HCT116 (cell line): ENCODE measurements at regions not wholly inside any gene's neighbourhood (a gene's known extent, or its start where the extent isn't known, plus 50 kb on each side); places are given as distances from the start of the nearest gene placed in this dataset.
"Not testable (repeated sequence)": the region's sequence is repeated elsewhere in the genome, so short reads cannot be mapped to it uniquely, and the experiment has no call there.

Experiments used
- ELF1 ChIP-seq: IDR thresholded peaks from 2 replicates; pipeline ENCODE4 v1.6.1; 2012; ENCODE audit warnings: low read depth, borderline replicate concordance
- EZH2 ChIP-seq: fragments of 200-600 bp; sonication (generic); IDR thresholded peaks from 2 replicates; pipeline ENCODE4 v1.6.1; 2017; ENCODE audit warnings: antibody characterized with exemption, mixed run types
- FOSL1 ChIP-seq: IDR thresholded peaks from 2 replicates; pipeline ENCODE4 v1.6.1; 2012; ENCODE audit warnings: low read depth
- JUND ChIP-seq: IDR thresholded peaks from 2 replicates; pipeline ENCODE4 v1.6.1; 2012
- MAX ChIP-seq: IDR thresholded peaks from 2 replicates; pipeline ENCODE4 v1.6.1; 2012
- POLR2A ChIP-seq: IDR thresholded peaks from 2 replicates; pipeline ENCODE4 v1.7.0; 2011; ENCODE audit warnings: borderline replicate concordance; ENCODE audit not compliant: insufficient read depth, insufficient read length; ENCODE audit errors: extremely low read depth
- POLR2AphosphoS5 ChIP-seq: IDR thresholded peaks from 2 replicates; pipeline ENCODE4 v1.6.1; 2011; ENCODE audit warnings: mild to moderate bottlenecking, low read depth, low read length, moderate library complexity
- RAD21 ChIP-seq: IDR thresholded peaks from 2 replicates; pipeline ENCODE4 v1.6.1; 2012; ENCODE audit warnings: low read depth, mild to moderate bottlenecking
- SIN3A ChIP-seq: IDR thresholded peaks from 2 replicates; pipeline ENCODE4 v1.6.1; 2012; ENCODE audit warnings: low read depth
- YY1 ChIP-seq: IDR thresholded peaks from 2 replicates; pipeline ENCODE4 v1.6.1; 2011; ENCODE audit warnings: low read length, low read depth, moderate library complexity, mild to moderate bottlenecking; ENCODE audit not compliant: insufficient replicate concordance; ENCODE audit errors: extremely low read depth
- ZFX ChIP-seq: fragments of 450-650 bp; IDR thresholded peaks from 2 replicates; pipeline ENCODE4 v1.6.1; 2017
- ZNF274 ChIP-seq: fragments of 200-500 bp; sonication (Bioruptor generic); IDR thresholded peaks from 2 replicates; pipeline ENCODE4 v1.6.1; 2014; ENCODE audit warnings: mild to moderate bottlenecking, low read depth, low read length, inconsistent platforms
- TF ChIP-seq, protein P1 (sequence below), 3 experiments: fragments of 200-600 bp in 1 of 3; sonication (generic) in 1 of 3; IDR thresholded peaks in 2 of 3; conservative IDR thresholded peaks in 1 of 3; 2 replicates each; pipeline ENCODE4 v1.5.1; 2012 to 2017; ENCODE audit warnings: low read depth in 2 of 3, low read length in 2 of 3, antibody characterized with exemption in 1 of 3, borderline replicate concordance in 1 of 3, control low read depth in 1 of 3, mild to moderate bottlenecking in 1 of 3, mixed read lengths in 1 of 3, mixed run types in 1 of 3, moderate library complexity in 1 of 3; ENCODE audit not compliant: insufficient read depth in 1 of 3

DNA sequence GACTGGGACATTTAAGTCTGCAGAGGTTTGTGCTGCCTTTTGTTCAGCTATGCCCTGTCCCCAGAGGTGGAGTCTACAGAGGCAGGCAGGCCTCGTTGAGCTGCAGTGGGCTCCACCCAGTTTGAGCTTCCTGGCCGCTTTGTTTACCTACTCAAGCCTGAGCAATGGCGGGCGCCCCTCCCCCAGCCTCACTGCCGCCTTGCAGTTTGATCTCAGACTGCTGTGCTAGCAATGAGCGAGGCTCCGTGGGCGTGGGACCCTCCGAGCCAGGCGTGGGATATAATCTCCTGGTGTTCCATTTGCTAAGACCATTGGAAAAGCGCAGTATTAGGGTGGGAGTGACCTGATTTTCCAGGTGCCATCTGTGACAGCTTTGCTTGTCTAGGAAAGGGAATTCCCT lies 296.7 kb downstream of the KLF13 start:
- TF ChIP-seq, protein P1, sequence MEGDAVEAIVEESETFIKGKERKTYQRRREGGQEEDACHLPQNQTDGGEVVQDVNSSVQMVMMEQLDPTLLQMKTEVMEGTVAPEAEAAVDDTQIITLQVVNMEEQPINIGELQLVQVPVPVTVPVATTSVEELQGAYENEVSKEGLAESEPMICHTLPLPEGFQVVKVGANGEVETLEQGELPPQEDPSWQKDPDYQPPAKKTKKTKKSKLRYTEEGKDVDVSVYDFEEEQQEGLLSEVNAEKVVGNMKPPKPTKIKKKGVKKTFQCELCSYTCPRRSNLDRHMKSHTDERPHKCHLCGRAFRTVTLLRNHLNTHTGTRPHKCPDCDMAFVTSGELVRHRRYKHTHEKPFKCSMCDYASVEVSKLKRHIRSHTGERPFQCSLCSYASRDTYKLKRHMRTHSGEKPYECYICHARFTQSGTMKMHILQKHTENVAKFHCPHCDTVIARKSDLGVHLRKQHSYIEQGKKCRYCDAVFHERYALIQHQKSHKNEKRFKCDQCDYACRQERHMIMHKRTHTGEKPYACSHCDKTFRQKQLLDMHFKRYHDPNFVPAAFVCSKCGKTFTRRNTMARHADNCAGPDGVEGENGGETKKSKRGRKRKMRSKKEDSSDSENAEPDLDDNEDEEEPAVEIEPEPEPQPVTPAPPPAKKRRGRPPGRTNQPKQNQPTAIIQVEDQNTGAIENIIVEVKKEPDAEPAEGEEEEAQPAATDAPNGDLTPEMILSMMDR (IDR thresholded peaks at IDR 0.05 in 2 of 3, conservative IDR thresholded peaks at IDR 0.05 in 1 of 3; ENCODE audit: borderline replicate concordance in 1 of 3, insufficient read depth in 1 of 3, low read depth in 2 of 3, low read length in 2 of 3) = not testable (repeated sequence)
- not testable (repeated sequence) for TF ChIP-seq JUND, POLR2A, MAX, POLR2AphosphoS5, ELF1, SIN3A, ZFX, FOSL1, YY1, ZNF274, EZH2, RAD21
